GM19328 (cell line): ENCODE measurements at regions not wholly inside any gene's neighbourhood (a gene's known extent, or its start where the extent isn't known, plus 50 kb on each side); places are given as distances from the start of the nearest gene placed in this dataset.
"Not testable (repeated sequence)": the region's sequence is repeated elsewhere in the genome, so short reads cannot be mapped to it uniquely, and the experiment has no call there.

Experiments
- ATAC-seq: cut with Tn5 transposase; IDR thresholded peaks from one replicate; pipeline ENCODE4 v1.9.1; 2021; ENCODE audit warnings: mild to moderate bottlenecking, moderate library complexity; ENCODE audit not compliant: unreplicated experiment

- ATAC-seq = no peak
Measured at GRCh38 chr6:4656106-4656505, 120.1 kb upstream of the CDYL start.

- ATAC-seq = no peak
Measured at GRCh38 chr6:4655196-4656025, 120.8 kb upstream of the CDYL start.

DNA sequence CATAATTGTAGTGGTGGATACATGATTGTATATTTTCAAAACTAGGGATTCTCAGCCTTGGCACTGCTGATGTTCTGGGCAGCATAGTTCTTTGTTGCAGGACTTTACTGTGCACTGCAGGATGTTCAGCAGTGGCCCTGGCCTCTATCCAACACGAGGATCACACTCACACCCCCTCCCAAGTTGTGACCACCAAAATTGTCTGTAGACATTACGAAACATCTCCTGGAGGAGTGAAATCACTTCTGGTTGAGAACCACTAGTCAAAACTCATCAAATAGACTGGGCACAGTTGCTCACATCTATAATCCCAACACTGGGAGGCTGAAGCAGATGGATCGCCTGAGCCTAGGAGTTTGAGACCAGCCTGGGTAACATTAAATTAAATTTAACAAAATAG is 123.1 kb upstream of the CDYL start:
- no peak for ATAC-seq

GRCh38 chr6:4651831-4652467 is 124.3 kb upstream of the CDYL start:
- no peak for ATAC-seq

DNA sequence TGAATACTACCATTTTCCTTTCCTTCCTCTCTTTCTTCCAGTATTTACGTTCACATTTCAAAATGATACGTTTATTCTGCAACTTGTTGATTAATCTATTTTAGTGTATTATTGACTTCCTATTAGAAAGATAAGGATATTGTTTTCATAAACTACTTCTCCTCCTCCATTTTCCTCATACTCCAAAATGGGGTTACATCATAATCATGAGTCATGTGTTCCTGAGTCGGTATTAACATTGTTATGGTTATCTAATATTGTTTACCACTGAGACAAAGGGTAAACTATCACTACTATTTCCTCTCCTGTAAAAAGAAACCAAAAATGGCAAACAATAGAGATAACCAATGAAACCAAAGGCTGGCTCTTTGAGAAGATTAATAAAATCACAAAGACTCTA is 126.5 kb upstream of the CDYL start:
- ATAC-seq = no peak

DNA sequence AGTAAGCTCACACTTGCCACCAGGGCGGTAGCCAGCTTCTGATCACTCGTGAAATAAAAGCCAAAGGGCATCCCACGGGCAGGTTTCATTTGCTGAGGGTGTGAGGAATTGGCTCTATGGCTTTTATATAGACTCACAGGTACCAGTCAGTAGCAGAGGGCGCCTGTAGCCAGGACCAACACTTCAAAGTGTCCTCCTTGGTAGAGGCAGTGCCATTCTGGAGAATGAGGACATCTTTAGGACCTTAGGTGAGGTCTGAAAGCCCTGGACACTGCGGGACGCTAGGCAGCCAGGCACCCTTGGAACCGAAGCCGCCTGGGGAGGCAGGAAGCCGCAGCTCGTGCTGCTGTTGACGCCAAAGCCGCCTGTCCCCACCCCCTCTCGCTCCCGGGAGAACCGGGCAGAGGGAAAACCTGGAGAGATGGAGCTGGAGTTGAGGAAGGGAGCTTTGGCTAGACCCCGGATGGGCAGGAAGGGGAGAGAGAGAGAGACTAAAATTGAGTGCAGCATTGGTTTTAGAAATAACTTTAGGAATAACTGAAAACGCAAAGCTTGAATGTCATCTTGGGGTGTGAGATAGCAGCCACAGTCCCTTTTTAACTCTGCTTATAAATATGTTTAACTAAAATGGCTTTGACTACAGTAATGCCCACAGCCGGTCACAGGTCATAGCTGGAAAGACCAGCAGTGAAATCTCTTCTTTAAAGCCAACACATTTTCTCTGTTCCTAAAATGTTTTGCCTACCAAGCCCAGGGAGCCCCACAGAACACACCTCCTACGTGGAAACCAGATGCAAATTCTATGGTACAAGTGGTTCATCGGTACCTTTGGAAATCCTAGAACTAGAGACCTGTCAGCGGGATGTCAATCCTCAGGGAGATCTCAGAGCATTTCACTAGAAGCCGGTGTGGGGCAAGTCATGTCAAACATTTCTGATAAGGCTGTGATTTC is 128.5 kb upstream of the CDYL start:
- ATAC-seq = no peak

DNA sequence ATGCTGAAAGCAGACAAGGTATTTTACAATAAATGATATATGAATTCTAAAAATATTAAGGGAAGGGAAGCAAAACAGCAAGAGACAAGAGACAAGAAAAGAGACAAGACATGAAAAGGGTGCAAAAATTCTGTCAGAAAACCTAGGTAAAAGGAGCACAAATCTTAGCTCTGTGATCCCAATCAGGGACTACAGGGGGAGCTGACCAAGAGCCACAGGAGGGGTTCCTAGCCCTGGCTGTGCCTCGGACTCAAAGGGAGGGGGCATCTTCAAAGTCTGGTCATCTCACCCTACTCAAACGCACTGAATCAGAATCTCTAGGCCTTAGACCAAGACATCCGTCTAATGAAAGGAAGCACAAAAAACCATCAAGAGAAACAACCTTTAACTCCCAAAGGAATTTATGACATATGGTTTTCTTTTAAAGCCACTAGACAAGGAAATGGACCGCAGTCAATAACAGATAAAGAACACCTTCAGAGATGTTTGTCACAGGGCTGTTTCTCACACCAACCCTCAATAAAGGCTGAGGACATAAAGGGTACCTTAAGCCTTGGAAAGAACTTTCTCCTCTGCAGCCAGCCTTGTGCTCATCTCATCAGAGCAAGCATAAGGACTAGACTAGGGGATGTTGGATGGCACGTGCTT is 130.4 kb upstream of the CDYL start:
- no peak for ATAC-seq

- ATAC-seq = no peak
Measured at GRCh38 chr6:4644996-4645395, 131.2 kb upstream of the CDYL start.

DNA sequence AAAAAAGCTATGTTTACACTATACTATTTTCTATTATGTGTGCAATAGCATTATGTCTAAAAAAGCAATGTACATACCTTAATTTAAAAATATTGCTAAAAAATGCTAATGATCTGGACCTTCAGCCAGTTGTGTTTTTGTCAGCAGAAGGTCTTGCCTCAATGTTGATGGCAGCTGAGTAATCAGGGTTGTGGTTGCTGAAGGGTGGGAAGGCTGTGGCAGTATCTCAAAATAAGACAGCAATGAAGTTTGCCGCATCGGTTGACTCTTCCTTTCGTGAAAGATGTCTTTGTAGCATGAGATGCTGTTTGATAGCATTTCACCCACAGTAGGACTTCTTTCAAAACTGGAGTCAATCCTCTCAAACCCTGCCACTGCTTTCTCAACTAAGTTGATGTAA is 134.7 kb upstream of the CDYL start:
- ATAC-seq = no peak

DNA sequence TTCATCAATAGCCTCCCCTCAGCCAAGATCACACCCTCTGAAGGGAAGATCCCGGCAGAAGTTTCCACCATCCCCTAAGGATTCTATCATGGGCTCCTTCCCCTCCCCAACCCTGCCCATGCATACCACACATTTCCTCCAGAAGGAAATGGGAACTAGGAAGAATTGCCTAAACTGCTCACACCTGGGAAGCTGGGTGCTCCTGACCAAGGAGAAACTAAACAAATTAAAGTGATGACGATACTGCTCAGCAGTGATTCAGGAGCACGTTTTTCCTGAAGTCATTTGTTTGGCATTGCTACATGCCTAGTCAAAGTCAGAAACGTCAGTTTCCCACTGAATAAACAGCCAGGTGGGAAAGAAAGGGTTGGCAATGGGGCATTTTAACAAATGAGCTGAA is 136.1 kb upstream of the CDYL start:
- ATAC-seq = no peak

GRCh38 chr6:4638641-4639040 is 137.6 kb upstream of the CDYL start:
- ATAC-seq = no peak

DNA sequence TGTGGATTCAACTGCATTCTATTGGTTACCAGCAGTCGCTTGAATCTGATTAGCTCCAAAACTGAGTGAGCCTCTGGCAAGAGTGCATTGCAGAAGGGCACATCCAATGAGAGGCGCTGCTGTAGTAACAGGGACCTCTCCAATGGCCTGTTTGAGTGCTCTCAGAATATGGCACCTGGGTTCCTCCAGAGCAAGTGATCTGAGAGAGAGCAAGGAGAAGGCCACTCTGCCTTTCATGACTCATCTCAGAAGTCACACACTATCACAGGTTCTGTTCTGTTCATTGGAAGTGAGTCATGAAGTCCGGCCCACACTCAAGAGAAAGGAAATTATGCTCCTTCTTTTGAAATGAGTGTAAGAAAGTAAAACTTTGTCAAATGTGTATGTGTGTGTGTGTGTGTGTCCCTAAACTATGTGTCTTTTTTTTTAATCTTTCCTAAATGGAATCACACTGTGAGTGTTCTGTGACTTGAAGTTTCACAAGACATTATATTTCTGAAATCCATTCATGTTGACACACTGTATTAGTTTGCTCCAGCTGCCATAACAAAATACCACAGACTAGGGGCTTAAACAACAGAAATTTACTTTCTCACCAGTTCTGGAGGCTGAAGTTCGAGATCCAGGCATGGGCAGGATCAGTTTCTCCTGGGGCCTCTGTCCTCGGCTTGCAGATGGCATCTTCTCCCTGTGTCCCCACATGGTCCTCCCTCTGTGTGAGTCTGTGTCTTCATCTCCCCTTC is 138.3 kb upstream of the CDYL start:
- no peak for ATAC-seq

DNA sequence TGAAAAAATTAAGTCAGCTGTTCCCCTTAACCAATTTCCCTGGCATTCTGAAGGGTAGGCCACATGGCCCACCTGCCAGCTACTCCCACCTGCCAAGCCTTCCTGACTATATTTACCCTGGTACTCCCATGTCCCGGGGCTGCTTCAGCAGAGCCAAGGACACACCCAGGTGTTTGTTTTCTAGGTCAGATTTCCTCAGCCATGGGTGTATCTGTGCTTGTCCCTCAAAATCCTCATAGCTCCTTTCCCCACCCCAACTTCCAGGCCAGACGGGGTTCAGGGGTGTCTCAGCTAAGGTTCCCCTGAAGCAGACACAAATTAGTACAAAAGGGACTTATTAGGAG is 139.4 kb upstream of the CDYL start:
- ATAC-seq = no peak

GRCh38 chr6:4636191-4636880 is 139.9 kb upstream of the CDYL start:
- ATAC-seq = no peak

DNA sequence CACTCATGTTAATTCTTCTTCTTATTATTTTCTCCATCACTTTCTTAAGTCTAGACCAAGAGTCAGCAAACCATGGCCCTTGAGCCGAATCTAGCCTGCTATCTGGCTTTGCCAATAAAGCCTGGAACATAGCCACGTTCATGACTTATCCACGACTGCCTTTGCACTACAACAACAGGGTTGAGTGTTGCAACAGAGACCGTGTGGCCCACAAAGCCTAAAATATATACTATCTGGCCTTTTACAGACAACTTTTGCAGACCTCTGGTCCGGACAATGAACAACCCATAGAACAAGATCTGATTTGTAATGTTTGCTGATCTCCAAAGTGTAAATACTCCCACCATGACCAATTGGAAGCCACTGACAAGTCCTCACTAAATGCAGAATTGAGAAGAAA is 140.5 kb upstream of the CDYL start:
- ATAC-seq = no peak

- no peak for ATAC-seq
Measured at GRCh38 chr6:4632421-4632820, 143.8 kb upstream of the CDYL start.

DNA sequence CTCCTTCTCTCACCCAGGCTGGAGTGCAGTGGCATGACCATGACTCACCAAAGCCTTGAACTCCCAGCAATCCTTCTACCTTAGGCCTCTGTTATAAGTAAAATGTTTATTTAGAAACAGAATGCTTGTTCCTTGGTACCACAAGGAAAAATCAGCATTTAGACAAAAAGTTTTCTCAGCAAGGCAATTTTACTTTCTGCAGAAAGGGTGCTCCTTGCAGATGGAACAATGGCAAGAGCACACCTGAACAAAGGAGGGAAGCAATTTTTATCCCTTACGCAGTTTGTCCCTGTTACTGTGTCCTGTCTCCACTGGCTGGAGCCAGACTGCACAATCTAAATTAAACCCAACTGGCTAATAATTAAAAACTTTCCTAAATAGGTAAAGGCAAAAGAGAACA is 146.4 kb upstream of the CDYL start:
- ATAC-seq = not testable (repeated sequence)

DNA sequence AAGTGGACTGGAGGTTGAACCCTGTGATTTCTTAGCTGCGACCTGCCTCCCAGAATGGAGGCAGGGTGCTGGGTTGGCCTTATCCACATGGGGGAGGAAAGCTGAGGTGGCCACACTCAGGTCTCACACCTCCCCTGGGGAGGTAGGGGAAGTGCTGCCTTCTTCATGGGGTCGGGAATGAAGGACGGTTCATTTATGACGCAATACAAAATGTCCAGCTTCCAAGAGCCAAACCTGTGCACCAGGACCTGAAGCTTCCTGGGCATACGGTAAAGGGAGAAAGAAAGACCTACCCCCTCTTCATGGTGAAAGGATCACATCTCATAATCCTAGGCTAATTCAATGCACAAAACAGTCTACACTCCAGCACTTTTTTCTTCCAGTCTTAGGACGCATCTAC is 150.6 kb upstream of the CDYL start:
- ATAC-seq = no peak

DNA sequence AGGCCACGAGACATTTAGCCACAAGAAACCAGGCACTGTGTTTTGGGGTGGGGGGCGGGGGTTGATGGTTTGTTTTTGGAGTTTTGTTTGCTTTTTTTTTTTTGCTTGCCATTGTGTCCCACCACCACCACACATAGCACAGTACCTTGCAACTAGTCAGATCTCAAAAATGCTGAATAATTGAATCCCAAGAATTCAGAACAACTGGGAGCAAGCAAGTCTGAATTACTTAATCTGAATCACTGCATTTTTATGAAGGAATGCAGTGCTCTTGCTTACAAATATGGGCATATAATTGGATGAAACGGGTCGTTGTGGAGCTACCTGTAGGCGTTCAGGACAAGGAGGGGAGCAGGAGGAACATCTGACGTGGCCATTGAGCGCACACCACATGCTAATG is 151.5 kb upstream of the CDYL start:
- no peak for ATAC-seq
